KMS-11 (cell line): ENCODE measurements at regions not wholly inside any gene's neighbourhood (a gene's known extent, or its start where the extent isn't known, plus 50 kb on each side); places are given as distances from the start of the nearest gene placed in this dataset.

Source experiments
- H2AFZ ChIP-seq: fragments of 200-600 bp; sonication (generic); 2 replicates; pipeline ENCODE4 v1.6.1; 2016; ENCODE audit warnings: antibody characterized with exemption, mixed run types, low read depth
- H3K27ac ChIP-seq: fragments of 200-600 bp; sonication (generic); 2 replicates; pipeline ENCODE4 v1.6.1; 2016; ENCODE audit warnings: mild to moderate bottlenecking, mixed run types
- H3K27me3 ChIP-seq: fragments of 200-600 bp; sonication (generic); 2 replicates; pipeline ENCODE4 v1.6.1; 2017; ENCODE audit warnings: mild to moderate bottlenecking, low read depth, mixed run types, moderate library complexity; ENCODE audit not compliant: insufficient read depth
- H3K36me3 ChIP-seq: fragments of 200-600 bp; sonication (generic); 2 replicates; pipeline ENCODE4 v1.6.1; 2017; ENCODE audit warnings: mild to moderate bottlenecking, mixed run types; ENCODE audit not compliant: insufficient read depth
- H3K4me1 ChIP-seq: fragments of 200-600 bp; sonication (generic); 2 replicates; pipeline ENCODE4 v1.6.1; 2016; ENCODE audit warnings: mild to moderate bottlenecking, low read depth, mixed run types; ENCODE audit not compliant: poor library complexity, severe bottlenecking
- H3K4me2 ChIP-seq: fragments of 200-600 bp; sonication (generic); 2 replicates; pipeline ENCODE4 v1.7.0; 2016; ENCODE audit warnings: mild to moderate bottlenecking, mixed run types
- H3K4me3 ChIP-seq: fragments of 200-600 bp; sonication (generic); IDR thresholded peaks from 2 replicates; pipeline ENCODE4 v1.6.1; 2017; ENCODE audit warnings: low read depth, low read length, mixed read lengths; ENCODE audit not compliant: insufficient read depth
- H3K79me2 ChIP-seq: fragments of 200-600 bp; sonication (generic); 2 replicates; pipeline ENCODE4 v1.6.1; 2016; ENCODE audit warnings: low read depth, mixed run types; ENCODE audit not compliant: insufficient read depth
- H3K9ac ChIP-seq: fragments of 200-600 bp; sonication (generic); 2 replicates; pipeline ENCODE4 v1.6.1; 2016; ENCODE audit warnings: mild to moderate bottlenecking, mixed run types
- H4K20me1 ChIP-seq: fragments of 200-600 bp; sonication (generic); 2 replicates; pipeline ENCODE4 v1.6.1; 2016; ENCODE audit warnings: mild to moderate bottlenecking, mixed run types; ENCODE audit not compliant: insufficient read depth
- TF ChIP-seq, protein P1 (sequence below): fragments of 200-600 bp; sonication (generic); conservative IDR thresholded peaks from 2 replicates; pipeline ENCODE4 v1.6.1; 2017; ENCODE audit warnings: low read depth, mild to moderate bottlenecking, antibody characterized with exemption, low read length, moderate library complexity, mixed read lengths

DNA sequence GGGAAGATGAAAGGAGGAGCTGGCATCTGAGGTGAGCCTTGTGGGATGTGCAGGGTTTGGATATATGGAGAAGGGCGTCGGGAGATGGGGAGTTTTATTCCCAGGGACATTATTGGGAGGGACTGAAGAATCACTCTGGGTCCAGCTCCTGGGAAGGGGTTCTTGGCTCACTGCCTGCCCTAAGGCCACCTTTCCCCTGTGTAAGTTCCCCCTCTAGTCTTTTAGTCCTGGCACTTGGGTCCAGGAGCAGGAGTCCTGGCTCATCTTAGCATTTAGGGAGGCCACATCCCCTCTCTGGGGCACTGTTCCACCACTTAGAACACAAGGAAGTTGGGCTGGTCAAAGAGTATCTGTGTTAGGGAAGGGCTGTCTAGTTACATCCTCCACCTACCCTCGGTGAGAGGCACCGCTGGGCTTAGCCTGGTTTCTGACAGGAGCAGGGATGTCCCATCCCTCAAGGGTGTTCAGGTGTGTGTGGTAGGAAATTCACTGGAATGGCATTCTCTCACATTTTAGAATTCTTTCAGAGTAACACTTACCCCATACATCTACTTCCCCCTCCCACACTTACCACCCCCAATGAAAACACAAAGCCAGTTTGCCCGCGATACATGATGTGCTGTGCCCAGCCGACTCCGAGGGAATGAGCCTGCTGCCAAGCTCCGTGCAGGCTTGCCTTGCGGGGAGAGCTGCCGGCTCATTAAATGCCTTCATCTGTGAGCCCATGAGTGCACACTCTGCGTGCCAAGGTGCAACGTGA is 86.7 kb downstream of the FAM43A start:
- no peaks in the 10 kb centered on the region for H4K20me1 ChIP-seq
- no peak overlapping the region for H3K4me2 ChIP-seq
- no peaks in the 10 kb centered on the region for H3K79me2 ChIP-seq
- TF ChIP-seq, protein P1, sequence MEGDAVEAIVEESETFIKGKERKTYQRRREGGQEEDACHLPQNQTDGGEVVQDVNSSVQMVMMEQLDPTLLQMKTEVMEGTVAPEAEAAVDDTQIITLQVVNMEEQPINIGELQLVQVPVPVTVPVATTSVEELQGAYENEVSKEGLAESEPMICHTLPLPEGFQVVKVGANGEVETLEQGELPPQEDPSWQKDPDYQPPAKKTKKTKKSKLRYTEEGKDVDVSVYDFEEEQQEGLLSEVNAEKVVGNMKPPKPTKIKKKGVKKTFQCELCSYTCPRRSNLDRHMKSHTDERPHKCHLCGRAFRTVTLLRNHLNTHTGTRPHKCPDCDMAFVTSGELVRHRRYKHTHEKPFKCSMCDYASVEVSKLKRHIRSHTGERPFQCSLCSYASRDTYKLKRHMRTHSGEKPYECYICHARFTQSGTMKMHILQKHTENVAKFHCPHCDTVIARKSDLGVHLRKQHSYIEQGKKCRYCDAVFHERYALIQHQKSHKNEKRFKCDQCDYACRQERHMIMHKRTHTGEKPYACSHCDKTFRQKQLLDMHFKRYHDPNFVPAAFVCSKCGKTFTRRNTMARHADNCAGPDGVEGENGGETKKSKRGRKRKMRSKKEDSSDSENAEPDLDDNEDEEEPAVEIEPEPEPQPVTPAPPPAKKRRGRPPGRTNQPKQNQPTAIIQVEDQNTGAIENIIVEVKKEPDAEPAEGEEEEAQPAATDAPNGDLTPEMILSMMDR, result no peak
- peaks cover 11% of the 10 kb centered on the region for H3K4me1 ChIP-seq
- H3K4me3 ChIP-seq, result no peak overlapping the region
- H3K36me3 ChIP-seq, result no peaks in the 10 kb centered on the region
- no peak overlapping the region for H3K9ac ChIP-seq
- no peak overlapping the region for H2AFZ ChIP-seq
- no peak overlapping the region for H3K27ac ChIP-seq
- H3K27me3 ChIP-seq, result no peaks in the 10 kb centered on the region

DNA sequence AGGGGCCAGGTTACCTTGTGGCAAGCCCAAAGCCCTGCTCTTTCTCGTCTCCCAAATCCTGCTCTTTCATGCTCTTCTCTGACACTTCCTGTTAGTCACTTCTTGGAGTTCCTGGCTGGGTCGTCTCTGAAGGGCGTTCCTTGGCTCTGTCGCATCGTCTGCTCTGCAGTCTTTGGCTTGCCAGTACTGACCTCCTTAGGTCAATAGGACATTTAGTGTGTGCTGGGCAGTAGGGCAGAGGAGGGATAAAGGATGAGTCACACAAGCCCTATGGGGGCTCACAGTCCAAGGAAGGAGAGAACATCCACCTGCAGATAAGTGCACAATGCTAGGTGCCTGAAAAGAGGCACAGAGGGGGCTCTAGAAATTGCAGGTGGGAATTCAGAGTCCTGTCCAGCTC is 87.5 kb downstream of the FAM43A start:
- no peaks in the 10 kb centered on the region for H3K79me2 ChIP-seq
- H3K9ac ChIP-seq, result no peak overlapping the region
- peaks cover 11% of the 10 kb centered on the region for H3K4me1 ChIP-seq
- no peaks in the 10 kb centered on the region for H3K36me3 ChIP-seq
- H3K27me3 ChIP-seq, result no peaks in the 10 kb centered on the region
- no peak overlapping the region for H3K4me3 ChIP-seq
- H2AFZ ChIP-seq, result no peak overlapping the region
- no peak overlapping the region for H3K27ac ChIP-seq
- no peaks in the 10 kb centered on the region for H4K20me1 ChIP-seq
- TF ChIP-seq, protein P1, result no peak
- H3K4me2 ChIP-seq, result no peak overlapping the region

DNA sequence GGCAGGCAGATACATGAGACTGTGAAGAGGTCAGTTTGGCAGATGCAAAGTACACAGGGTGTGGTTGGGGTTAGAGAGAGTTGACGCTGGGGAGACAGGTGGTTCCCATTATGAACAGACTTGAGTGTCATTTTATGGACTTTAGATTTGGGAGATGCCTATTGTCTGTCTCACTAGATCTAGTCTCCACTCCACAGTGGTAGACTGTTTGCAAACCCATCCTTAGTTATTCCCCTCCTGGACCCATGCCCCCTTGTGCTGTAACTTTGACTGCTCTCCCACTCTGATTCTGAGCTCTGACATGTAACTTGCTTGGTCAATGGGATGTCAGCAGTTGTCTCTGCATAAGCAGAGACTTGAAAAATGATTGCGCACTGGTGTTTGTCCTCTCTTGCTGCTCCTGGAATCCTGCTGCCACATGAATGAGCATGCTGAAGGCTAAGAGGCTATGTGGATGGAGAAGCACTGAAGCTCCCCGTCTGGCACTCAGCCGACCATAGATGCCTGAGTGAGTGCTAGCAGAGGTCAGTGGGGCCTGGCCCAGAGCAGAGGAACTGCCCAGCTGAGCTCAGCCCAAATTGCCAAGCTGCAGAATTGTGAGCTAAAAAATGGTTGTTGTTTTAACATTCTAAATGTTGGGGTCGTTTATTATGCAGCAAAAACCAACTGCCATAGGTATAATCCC is 88.2 kb downstream of the FAM43A start:
- no peak overlapping the region for H3K4me3 ChIP-seq
- no peak overlapping the region for H3K9ac ChIP-seq
- H4K20me1 ChIP-seq, result no peaks in the 10 kb centered on the region
- H3K4me2 ChIP-seq, result no peak overlapping the region
- H3K79me2 ChIP-seq, result no peaks in the 10 kb centered on the region
- TF ChIP-seq, protein P1, result no peak
- no peaks in the 10 kb centered on the region for H3K27me3 ChIP-seq
- H3K27ac ChIP-seq, result no peak overlapping the region
- no peak overlapping the region for H2AFZ ChIP-seq
- H3K4me1 ChIP-seq, result peaks cover 4% of the 10 kb centered on the region
- H3K36me3 ChIP-seq, result no peaks in the 10 kb centered on the region

DNA sequence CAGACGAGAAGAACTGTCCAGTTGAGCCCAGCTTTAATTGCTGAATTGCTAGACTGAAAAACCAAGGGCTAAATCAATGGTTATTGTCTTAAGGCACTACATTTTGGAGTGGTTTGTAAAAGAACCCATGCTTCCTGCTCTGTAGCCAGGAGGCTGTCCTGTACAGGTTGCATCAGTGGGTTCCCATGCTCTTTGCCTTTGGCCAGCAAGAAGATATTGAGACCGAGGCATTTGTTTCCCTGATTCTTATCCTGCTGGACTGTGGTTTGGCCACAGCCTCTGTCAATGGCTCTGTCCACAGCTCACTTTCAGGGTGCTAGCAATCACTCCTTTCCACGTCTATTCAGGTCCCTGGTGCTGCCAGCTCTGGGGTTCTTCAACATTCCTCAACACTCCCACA is 89.6 kb downstream of the FAM43A start:
- Histone ChIP-seq H3K79me2 (no peaks in the 10 kb centered on the region), H4K20me1 (no peaks in the 10 kb centered on the region), H3K4me2 (no peak overlapping the region), H3K4me3 (no peak overlapping the region), H3K36me3 (no peaks in the 10 kb centered on the region), H3K4me1 (no peaks in the 10 kb centered on the region), H3K9ac (no peak overlapping the region), H3K27me3 (no peaks in the 10 kb centered on the region), H2AFZ (no peak overlapping the region), H3K27ac (no peak overlapping the region)
- TF ChIP-seq, protein P1, result no peak
